Esophagus muscularis mucosa (tissue), 4 donors: ENCODE measurements at regions not wholly inside any gene's neighbourhood (a gene's known extent, or its start where the extent isn't known, plus 50 kb on each side); places are given as distances from the start of the nearest gene placed in this dataset.

Experiments
- DNase-seq: peaks from one replicate; pipeline ENCODE4 v3.0.0-alpha.2; 2017; ENCODE audit errors: extremely low spot score
- H3K27ac ChIP-seq, 4 donors: fragments of 200-600 bp; sonication (generic); replicated peaks in 1 of 4; 1 replicate in 3 of 4; 2 replicates in 1 of 4; pipeline ENCODE4 v1.5.1; 2016 to 2019; ENCODE audit warnings: mild to moderate bottlenecking in 1 of 4
- H3K27me3 ChIP-seq, 4 donors: fragments of 200-600 bp; sonication (generic); one replicate each; pipeline versions ENCODE4 v1.5.1 to v1.6.0; 2016 to 2019
- H3K36me3 ChIP-seq, 4 donors: fragments of 200-600 bp; sonication (generic); one replicate each; pipeline ENCODE4 v1.5.1; 2016 to 2019
- H3K4me1 ChIP-seq, 4 donors: fragments of 200-600 bp; sonication (generic); one replicate each; pipeline ENCODE4 v1.5.1; 2016 to 2019
- H3K4me3 ChIP-seq, 4 donors: fragments of 200-600 bp; sonication (generic); 1 replicate in 2 of 4; 2 replicates in 2 of 4; pipeline ENCODE4 v1.5.1; 2016 to 2019; ENCODE audit warnings: mild to moderate bottlenecking in 4 of 4, moderate library complexity in 1 of 4
- H3K9me3 ChIP-seq, 4 donors: fragments of 200-600 bp; sonication (generic); 1 replicate in 3 of 4; 2 replicates in 1 of 4; pipeline ENCODE4 v1.5.1; 2016 to 2019
- EP300 ChIP-seq: sonication (generic); formaldehyde crosslinking; IDR thresholded peaks from one replicate; pipeline ENCODE4 v1.6.1; 2017; ENCODE audit warnings: antibody characterized with exemption
- POLR2A ChIP-seq: fragments of 450-650 bp; IDR thresholded peaks from one replicate; pipeline ENCODE4 v1.6.1; 2017; ENCODE audit warnings: antibody characterized with exemption, moderate library complexity, mild to moderate bottlenecking, low read depth
- POLR2AphosphoS5 ChIP-seq, 2 donors: sonication (generic); formaldehyde crosslinking; IDR thresholded peaks; one replicate each; pipeline ENCODE4 v1.6.1; 2017; ENCODE audit warnings: antibody characterized with exemption in 2 of 2
- WGBS: methylation state at CpG from one replicate; pipeline ENCODE4 v1.1.5; 2018; 5-methylcytosine and 5-hydroxymethylcytosine counted together
- intact Hi-C: fragments of 100-400 bp; cut with DNase I; formaldehyde crosslinking; loops from one replicate; pipeline ENCODE4 v1.15.1; 2023
- TF ChIP-seq, protein P1 (sequence below), 3 experiments: fragments of 200-600 bp in 2 of 3; fragments of 450-650 bp in 1 of 3; sonication (generic) in 2 of 3; IDR thresholded peaks; one replicate each; pipeline ENCODE4 v1.5.1; 2017 to 2019; ENCODE audit warnings: antibody characterized with exemption in 3 of 3, mild to moderate bottlenecking in 2 of 3, moderate library complexity in 1 of 3

DNA sequence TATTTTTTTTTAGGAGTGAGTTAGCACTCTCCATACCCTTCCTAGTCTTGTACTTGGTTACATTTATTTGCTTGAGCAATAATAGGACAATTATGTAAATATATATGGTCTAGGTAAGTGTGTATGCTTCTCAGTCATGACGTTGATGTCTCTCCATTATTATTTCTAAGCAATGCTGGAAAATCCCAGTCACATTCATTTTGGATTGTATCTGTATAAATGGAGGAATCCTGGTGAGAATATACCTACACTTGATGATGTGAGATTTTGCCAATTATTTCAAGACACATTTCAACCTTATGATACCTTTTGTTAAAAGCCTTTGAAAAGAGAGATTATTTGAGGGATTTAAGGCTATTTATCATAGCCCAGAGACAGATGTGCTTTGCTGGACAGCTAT is 2244.5 kb upstream of the WWC1 start:
- Histone ChIP-seq H3K9me3 (no peaks in the 10 kb centered on the region), H3K36me3 (no peaks in the 10 kb centered on the region), H3K4me1 (no peaks in the 10 kb centered on the region), H3K27ac (no peak overlapping the region), H3K4me3 (no peak overlapping the region), H3K27me3 (no peaks in the 10 kb centered on the region)
- DNase-seq, result no peak
- TF ChIP-seq POLR2AphosphoS5 (IDR thresholded peaks at IDR 0.05), result no peak
- no peak for TF ChIP-seq POLR2A
- no peak for TF ChIP-seq EP300
- TF ChIP-seq, protein P1, sequence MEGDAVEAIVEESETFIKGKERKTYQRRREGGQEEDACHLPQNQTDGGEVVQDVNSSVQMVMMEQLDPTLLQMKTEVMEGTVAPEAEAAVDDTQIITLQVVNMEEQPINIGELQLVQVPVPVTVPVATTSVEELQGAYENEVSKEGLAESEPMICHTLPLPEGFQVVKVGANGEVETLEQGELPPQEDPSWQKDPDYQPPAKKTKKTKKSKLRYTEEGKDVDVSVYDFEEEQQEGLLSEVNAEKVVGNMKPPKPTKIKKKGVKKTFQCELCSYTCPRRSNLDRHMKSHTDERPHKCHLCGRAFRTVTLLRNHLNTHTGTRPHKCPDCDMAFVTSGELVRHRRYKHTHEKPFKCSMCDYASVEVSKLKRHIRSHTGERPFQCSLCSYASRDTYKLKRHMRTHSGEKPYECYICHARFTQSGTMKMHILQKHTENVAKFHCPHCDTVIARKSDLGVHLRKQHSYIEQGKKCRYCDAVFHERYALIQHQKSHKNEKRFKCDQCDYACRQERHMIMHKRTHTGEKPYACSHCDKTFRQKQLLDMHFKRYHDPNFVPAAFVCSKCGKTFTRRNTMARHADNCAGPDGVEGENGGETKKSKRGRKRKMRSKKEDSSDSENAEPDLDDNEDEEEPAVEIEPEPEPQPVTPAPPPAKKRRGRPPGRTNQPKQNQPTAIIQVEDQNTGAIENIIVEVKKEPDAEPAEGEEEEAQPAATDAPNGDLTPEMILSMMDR (IDR thresholded peaks at IDR 0.05), result no peak
- 65% methylated on average over 1 of the region's 1 CpG for WGBS
- intact Hi-C loops, result no loop called here

DNA sequence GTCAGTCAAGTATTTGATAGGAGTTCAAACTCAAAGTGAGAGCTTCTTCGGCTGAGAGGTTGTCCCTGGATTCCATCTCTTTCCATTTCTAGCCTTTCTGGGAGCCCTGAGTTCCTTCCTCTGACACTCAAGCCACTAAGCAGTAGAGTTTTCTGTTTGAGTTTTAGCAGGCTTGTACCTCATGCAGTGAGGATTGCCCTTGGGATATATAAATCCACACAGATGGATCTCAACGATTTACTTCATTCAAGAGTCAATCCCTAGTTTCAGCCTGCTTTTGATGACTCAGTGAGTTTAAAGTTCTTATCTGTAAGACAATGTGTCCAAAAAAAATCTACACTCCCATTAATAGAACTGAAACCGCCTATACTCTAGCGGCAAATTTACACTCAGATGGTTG is 2240.9 kb upstream of the WWC1 start:
- DNase-seq, result no peak
- Histone ChIP-seq H3K4me1 (no peaks in the 10 kb centered on the region), H3K27me3 (no peaks in the 10 kb centered on the region), H3K9me3 (no peaks in the 10 kb centered on the region), H3K4me3 (no peak overlapping the region), H3K36me3 (no peaks in the 10 kb centered on the region), H3K27ac (no peak overlapping the region)
- TF ChIP-seq EP300 (no peak), POLR2AphosphoS5 (IDR thresholded peaks at IDR 0.05) (no peak), POLR2A (no peak)
- TF ChIP-seq, protein P1 (IDR thresholded peaks at IDR 0.05), result no peak
- 92% methylated on average over 4 of the region's 4 CpGs for WGBS
- intact Hi-C loops, result no loop called here

DNA sequence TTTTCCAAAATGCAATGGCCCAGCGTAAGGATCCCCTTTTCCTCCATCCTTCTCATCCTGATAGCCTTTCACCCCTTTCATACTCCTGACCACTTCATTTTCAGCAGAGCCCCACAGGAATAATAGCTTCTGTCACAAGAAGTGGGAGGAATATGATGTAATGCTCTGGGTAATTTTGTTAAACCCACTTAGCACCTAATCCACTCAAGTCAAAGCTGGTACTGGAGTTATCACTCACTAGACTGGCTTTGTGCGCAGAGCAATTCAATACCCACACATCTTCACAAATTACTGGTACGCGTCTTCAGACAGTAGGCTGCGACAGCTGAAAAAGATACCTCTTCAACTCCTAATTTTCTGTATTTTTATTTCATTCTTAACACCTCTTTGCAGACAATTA is 2232.8 kb upstream of the WWC1 start:
- Histone ChIP-seq H3K36me3 (no peaks in the 10 kb centered on the region), H3K4me3 (no peak overlapping the region), H3K27ac (no peak overlapping the region), H3K9me3 (no peaks in the 10 kb centered on the region), H3K27me3 (no peaks in the 10 kb centered on the region), H3K4me1 (no peaks in the 10 kb centered on the region)
- intact Hi-C loops, result no loop called here
- WGBS, result 89% methylated on average over 5 of the region's 5 CpGs
- TF ChIP-seq EP300, result no peak
- DNase-seq, result no peak

DNA sequence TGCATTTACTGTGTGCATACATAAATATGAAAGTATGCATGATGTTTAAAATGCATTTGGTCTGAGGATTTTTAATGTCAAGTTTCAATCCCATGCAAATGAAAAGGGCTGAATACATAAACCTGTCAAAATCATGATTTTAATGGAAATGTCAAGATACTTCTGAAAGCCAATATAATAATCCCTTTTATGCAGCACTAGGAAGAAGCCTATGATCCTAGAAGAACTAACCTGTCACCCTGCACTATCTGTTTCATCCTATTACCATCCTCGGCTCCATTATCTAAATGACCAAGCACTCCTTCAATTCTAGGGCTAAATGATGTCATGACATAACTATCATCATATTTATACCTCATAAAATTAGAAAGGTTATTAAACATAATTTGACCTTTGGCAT is 2229.4 kb upstream of the WWC1 start:
- Histone ChIP-seq H3K4me1 (no peaks in the 10 kb centered on the region), H3K27ac (no peak overlapping the region), H3K36me3 (no peaks in the 10 kb centered on the region), H3K9me3 (no peaks in the 10 kb centered on the region), H3K27me3 (no peaks in the 10 kb centered on the region), H3K4me3 (no peak overlapping the region)
- intact Hi-C loops, result no loop called here
- 89% methylated on average over 1 of the region's 1 CpG for WGBS
- TF ChIP-seq POLR2AphosphoS5 (IDR thresholded peaks at IDR 0.05), result no peak
- TF ChIP-seq POLR2A, result no peak
- no peak for TF ChIP-seq EP300
- TF ChIP-seq, protein P1 (IDR thresholded peaks at IDR 0.05), result no peak
- no peak for DNase-seq

DNA sequence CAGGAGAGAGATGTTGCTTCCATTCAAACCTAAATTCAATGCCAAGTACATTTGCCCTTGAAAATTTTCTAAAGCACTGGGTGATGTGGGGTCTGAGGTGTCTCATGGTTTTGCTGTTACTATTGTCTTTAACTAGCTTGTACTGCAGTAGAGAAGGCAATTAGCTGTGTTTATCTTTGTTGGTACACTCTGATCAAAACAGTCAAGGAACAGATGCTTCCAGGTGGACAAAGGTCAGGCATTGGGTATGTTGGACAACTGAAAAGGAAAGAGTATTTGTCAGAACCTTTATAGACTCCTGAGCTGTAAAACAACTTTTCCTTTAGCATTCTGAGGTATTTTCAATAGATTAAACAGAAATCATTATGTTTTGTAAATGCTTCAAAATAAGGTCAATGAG is 2228.7 kb upstream of the WWC1 start:
- Histone ChIP-seq H3K4me3 (no peak overlapping the region), H3K36me3 (no peaks in the 10 kb centered on the region), H3K9me3 (no peaks in the 10 kb centered on the region), H3K27me3 (no peaks in the 10 kb centered on the region), H3K4me1 (no peaks in the 10 kb centered on the region), H3K27ac (no peak overlapping the region)
- TF ChIP-seq POLR2AphosphoS5 (IDR thresholded peaks at IDR 0.05) (no peak), EP300 (no peak), POLR2A (no peak)
- TF ChIP-seq, protein P1 (IDR thresholded peaks at IDR 0.05), result no peak
- no peak for DNase-seq
- intact Hi-C loops, result no loop called here
